ENCODE measurements at regions not wholly inside any gene's neighbourhood (a gene's known extent, or its start where the extent isn't known, plus 50 kb on each side); places are given as distances from the start of the nearest gene placed in this dataset.

- TF ChIP-seq CTCF (IDR thresholded peaks at IDR 0.05): no peak
- TF ChIP-seq EZH2 (IDR thresholded peaks at IDR 0.05; ENCODE audit: borderline replicate concordance, insufficient read depth, low read depth, low read length, poor library complexity, severe bottlenecking): no peak
These were observed 242.7 kb upstream of the HTR2A start for GRCh38 chr13:47139519-47139918.

Data from B cell (primary cell).